NB4 (cell line): ENCODE measurements at regions not wholly inside any gene's neighbourhood (a gene's known extent, or its start where the extent isn't known, plus 50 kb on each side); places are given as distances from the start of the nearest gene placed in this dataset.
"Not testable (repeated sequence)": the region's sequence is repeated elsewhere in the genome, so short reads cannot be mapped to it uniquely, and the experiment has no call there.

Experiments
- DNase-seq: peaks from one replicate; pipeline ENCODE4 v3.0.0; 2010; ENCODE audit warnings: low read depth
- H3K4me3 ChIP-seq: one replicate; pipeline ENCODE4 v1.5.1; 2011; ENCODE audit warnings: mild to moderate bottlenecking, low read depth, low read length, moderate library complexity
- CTCF ChIP-seq: IDR thresholded peaks from one replicate; pipeline ENCODE4 v1.5.1; 2012; ENCODE audit warnings: low read depth, low read length
- MAX ChIP-seq: IDR thresholded peaks from 2 replicates; pipeline ENCODE4 v1.6.1; 2011; ENCODE audit warnings: low read depth, low read length
- MYC ChIP-seq: IDR thresholded peaks from 2 replicates; pipeline ENCODE4 v1.6.1; 2011; ENCODE audit warnings: low read depth, low read length
- POLR2A ChIP-seq: IDR thresholded peaks from 2 replicates; pipeline ENCODE4 v1.6.1; 2011; ENCODE audit warnings: mild to moderate bottlenecking; ENCODE audit not compliant: insufficient read length; ENCODE audit errors: extremely low read depth

- no peak for DNase-seq
- H3K4me3 ChIP-seq: no peak overlapping the region
- TF ChIP-seq CTCF (no peak), POLR2A (no peak), MAX (no peak), MYC (no peak)
These were observed 96.8 kb upstream of the NTF3 start for GRCh38 chr12:5335069-5335468.

- DNase-seq, H3K4me3 ChIP-seq: not testable (repeated sequence)
These were observed 90.8 kb upstream of the NTF3 start for GRCh38 chr12:5341086-5341485.

GRCh38 chr12:5343711-5344110, 88.2 kb upstream of the NTF3 start:
- TF ChIP-seq MYC (no peak), POLR2A (no peak), MAX (no peak), CTCF (no peak)
- no peak for DNase-seq
- no peak overlapping the region for H3K4me3 ChIP-seq

GRCh38 chr12:5344131-5344530, 87.8 kb upstream of the NTF3 start:
- no peak for DNase-seq
- no peak overlapping the region for H3K4me3 ChIP-seq
- TF ChIP-seq MAX (no peak), POLR2A (no peak)

GRCh38 chr12:5345534-5345933, 86.4 kb upstream of the NTF3 start:
- H3K4me3 ChIP-seq: no peak overlapping the region
- no peak for DNase-seq
- no peak for TF ChIP-seq CTCF
- no peak for TF ChIP-seq MYC
- no peak for TF ChIP-seq POLR2A
- no peak for TF ChIP-seq MAX

GRCh38 chr12:5348057-5348456, 83.9 kb upstream of the NTF3 start:
- DNase-seq: no peak
- no peak for TF ChIP-seq CTCF
- no peak for TF ChIP-seq MYC
- TF ChIP-seq POLR2A: no peak
- TF ChIP-seq MAX: no peak

GRCh38 chr12:5348491-5348890, 83.4 kb upstream of the NTF3 start:
- TF ChIP-seq POLR2A (no peak), MAX (no peak), MYC (no peak), CTCF (no peak)
- no peak overlapping the region for H3K4me3 ChIP-seq
- DNase-seq: no peak

More at GRCh38 chr12:5348057-5348456, 83.9 kb upstream of the NTF3 start:
- no peak overlapping the region for H3K4me3 ChIP-seq
